ENCODE measurements at regions not wholly inside any gene's neighbourhood (a gene's known extent, or its start where the extent isn't known, plus 50 kb on each side); places are given as distances from the start of the nearest gene placed in this dataset.

GRCh38 chr15:31585240-31585639 lies 258.6 kb downstream of the KLF13 start:
- peaks cover 13% of the 10 kb centered on the region; the same call in 1 of the 2 replicates for H3K9me3 ChIP-seq (ENCODE audit: insufficient read depth, low read depth, low read length)
- no peak overlapping the region for H3K9ac ChIP-seq (ENCODE audit: low read depth, low read length)
- no peaks in the 10 kb centered on the region for H3K36me3 ChIP-seq (ENCODE audit: insufficient read depth, low read length)
- no peak overlapping the region for H3K27ac ChIP-seq (ENCODE audit: low read depth, low read length)
- WGBS = 83% methylated on average over 9 of the region's 9 CpGs
- H3K27me3 ChIP-seq (ENCODE audit: insufficient read depth, low read length) = no peaks in the 10 kb centered on the region
- no peaks in the 10 kb centered on the region for H3K4me1 ChIP-seq (ENCODE audit: insufficient read depth, low read length)
- no peak overlapping the region for H3K4me3 ChIP-seq (ENCODE audit: low read length)

DNA sequence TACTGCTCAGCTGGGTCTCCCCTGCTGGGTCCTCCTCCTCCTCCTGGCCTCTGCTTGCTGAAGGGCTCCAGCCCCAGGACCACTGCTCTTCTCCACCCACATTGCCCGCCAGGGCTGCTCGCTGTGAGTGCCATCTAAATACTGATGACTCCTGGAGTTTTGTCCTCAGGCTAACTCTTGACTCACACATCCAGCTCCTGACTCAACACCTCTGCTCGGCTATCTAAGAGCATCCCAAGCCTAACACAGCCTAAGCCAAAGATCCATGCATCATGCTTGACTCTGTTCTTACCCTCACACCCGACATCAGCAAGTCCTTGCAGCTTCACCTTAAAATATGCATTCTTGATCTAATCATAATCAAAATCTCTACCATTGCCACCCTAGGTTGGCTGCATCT lies 260.2 kb downstream of the KLF13 start:
- Histone ChIP-seq H3K27ac (ENCODE audit: low read depth, low read length) (no peak overlapping the region), H3K4me3 (ENCODE audit: low read length) (no peak overlapping the region), H3K36me3 (ENCODE audit: insufficient read depth, low read length) (no peaks in the 10 kb centered on the region), H3K9me3 (ENCODE audit: insufficient read depth, low read depth, low read length) (peaks cover 8% of the 10 kb centered on the region; the same call in 1 of the 2 replicates), H3K9ac (ENCODE audit: low read depth, low read length) (no peak overlapping the region), H3K4me1 (ENCODE audit: insufficient read depth, low read length) (no peaks in the 10 kb centered on the region), H3K27me3 (ENCODE audit: insufficient read depth, low read length) (no peaks in the 10 kb centered on the region)
- WGBS = 92% methylated on average over 4 of the region's 4 CpGs

- Histone ChIP-seq H3K4me1 (ENCODE audit: insufficient read depth, low read length) (no peaks in the 10 kb centered on the region), H3K9me3 (ENCODE audit: insufficient read depth, low read depth, low read length) (0 out of 2 replicates have a peak, but pooled peaks cover under 1% of the 10 kb centered on the region)
- 95% methylated on average over 4 of the region's 4 CpGs for WGBS
These were observed 260.9 kb downstream of the KLF13 start for GRCh38 chr15:31587583-31587982.

GRCh38 chr15:31590609-31591008 lies 264.0 kb downstream of the KLF13 start:
- Histone ChIP-seq H3K27me3 (ENCODE audit: insufficient read depth, low read length) (no peaks in the 10 kb centered on the region), H3K27ac (ENCODE audit: low read depth, low read length) (no peak overlapping the region), H3K36me3 (ENCODE audit: insufficient read depth, low read length) (no peaks in the 10 kb centered on the region), H3K4me3 (ENCODE audit: low read length) (no peak overlapping the region), H3K4me1 (ENCODE audit: insufficient read depth, low read length) (no peaks in the 10 kb centered on the region), H3K9me3 (ENCODE audit: insufficient read depth, low read depth, low read length) (no peaks in the 10 kb centered on the region), H3K9ac (ENCODE audit: low read depth, low read length) (no peak overlapping the region)
- WGBS = 75% methylated on average over 4 of the region's 4 CpGs

More at GRCh38 chr15:31587583-31587982, 260.9 kb downstream of the KLF13 start:
- Histone ChIP-seq H3K27me3 (ENCODE audit: insufficient read depth, low read length) (no peaks in the 10 kb centered on the region), H3K27ac (ENCODE audit: low read depth, low read length) (no peak overlapping the region), H3K4me3 (ENCODE audit: low read length) (no peak overlapping the region), H3K36me3 (ENCODE audit: insufficient read depth, low read length) (no peaks in the 10 kb centered on the region), H3K9ac (ENCODE audit: low read depth, low read length) (no peak overlapping the region)

GRCh38 chr15:31591908-31592307 lies 265.3 kb downstream of the KLF13 start:
- Histone ChIP-seq H3K9ac (ENCODE audit: low read depth, low read length) (no peak overlapping the region), H3K27ac (ENCODE audit: low read depth, low read length) (no peak overlapping the region), H3K36me3 (ENCODE audit: insufficient read depth, low read length) (no peaks in the 10 kb centered on the region), H3K4me1 (ENCODE audit: insufficient read depth, low read length) (no peaks in the 10 kb centered on the region), H3K9me3 (ENCODE audit: insufficient read depth, low read depth, low read length) (no peaks in the 10 kb centered on the region), H3K27me3 (ENCODE audit: insufficient read depth, low read length) (no peaks in the 10 kb centered on the region), H3K4me3 (ENCODE audit: low read length) (no peak overlapping the region)

DNA sequence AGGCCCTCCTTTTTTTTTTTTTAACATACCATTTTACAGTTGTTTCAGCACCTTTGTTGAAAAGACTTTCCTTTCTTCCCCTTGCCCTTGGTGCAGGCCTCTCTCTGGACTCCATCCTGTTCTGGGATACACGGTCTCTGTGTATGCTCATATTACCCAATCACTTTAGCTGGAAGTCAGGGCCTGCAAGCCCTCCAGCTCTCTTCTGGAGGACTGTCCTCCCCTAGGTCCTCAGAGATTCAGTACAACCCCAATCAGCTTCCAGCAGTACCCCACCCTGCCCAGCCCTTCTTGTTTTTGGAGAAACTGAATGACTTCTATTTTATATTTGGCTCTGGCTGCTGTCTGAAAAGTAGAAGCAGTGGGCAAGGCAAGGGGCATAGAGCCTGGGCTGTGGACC lies 270.8 kb downstream of the KLF13 start:
- Histone ChIP-seq H3K27ac (ENCODE audit: low read depth, low read length) (no peak overlapping the region), H3K36me3 (ENCODE audit: insufficient read depth, low read length) (no peaks in the 10 kb centered on the region), H3K4me1 (ENCODE audit: insufficient read depth, low read length) (peaks cover 10% of the 10 kb centered on the region), H3K9ac (ENCODE audit: low read depth, low read length) (no peak overlapping the region), H3K27me3 (ENCODE audit: insufficient read depth, low read length) (no peaks in the 10 kb centered on the region), H3K9me3 (ENCODE audit: insufficient read depth, low read depth, low read length) (no peaks in the 10 kb centered on the region), H3K4me3 (ENCODE audit: low read length) (no peak overlapping the region)
- 83% methylated on average over 1 of the region's 1 CpG for WGBS

GRCh38 chr15:31598620-31599019 lies 272.0 kb downstream of the KLF13 start:
- Histone ChIP-seq H3K9me3 (ENCODE audit: insufficient read depth, low read depth, low read length) (no peaks in the 10 kb centered on the region), H3K9ac (ENCODE audit: low read depth, low read length) (no peak overlapping the region), H3K27ac (ENCODE audit: low read depth, low read length) (no peak overlapping the region), H3K27me3 (ENCODE audit: insufficient read depth, low read length) (no peaks in the 10 kb centered on the region), H3K4me1 (ENCODE audit: insufficient read depth, low read length) (peaks cover 10% of the 10 kb centered on the region), H3K36me3 (ENCODE audit: insufficient read depth, low read length) (no peaks in the 10 kb centered on the region), H3K4me3 (ENCODE audit: low read length) (no peak overlapping the region)
- 3% methylated on average over 7 of the region's 7 CpGs for WGBS

GRCh38 chr15:31605467-31605931 lies 278.9 kb downstream of the KLF13 start:
- H3K4me1 ChIP-seq (ENCODE audit: insufficient read depth, low read length) = peaks cover 8% of the 10 kb centered on the region; the same call in 1 of the 2 replicates
- no peak overlapping the region for H3K4me3 ChIP-seq (ENCODE audit: low read length)
- H3K36me3 ChIP-seq (ENCODE audit: insufficient read depth, low read length) = no peaks in the 10 kb centered on the region
- no peaks in the 10 kb centered on the region for H3K27me3 ChIP-seq (ENCODE audit: insufficient read depth, low read length)
- H3K27ac ChIP-seq (ENCODE audit: low read depth, low read length) = no peak overlapping the region
- H3K9me3 ChIP-seq (ENCODE audit: insufficient read depth, low read depth, low read length) = no peaks in the 10 kb centered on the region
- no peak overlapping the region for H3K9ac ChIP-seq (ENCODE audit: low read depth, low read length)
- 66% methylated on average over 9 of the region's 9 CpGs for WGBS

- Histone ChIP-seq H3K36me3 (ENCODE audit: insufficient read depth, low read length) (no peaks in the 10 kb centered on the region), H3K9me3 (ENCODE audit: insufficient read depth, low read depth, low read length) (no peaks in the 10 kb centered on the region), H3K27ac (ENCODE audit: low read depth, low read length) (no peak overlapping the region), H3K9ac (ENCODE audit: low read depth, low read length) (no peak overlapping the region), H3K27me3 (ENCODE audit: insufficient read depth, low read length) (no peaks in the 10 kb centered on the region), H3K4me1 (ENCODE audit: insufficient read depth, low read length) (peaks cover 8% of the 10 kb centered on the region; the same call in 1 of the 2 replicates), H3K4me3 (ENCODE audit: low read length) (no peak overlapping the region)
- WGBS = 94% methylated on average over 5 of the region's 5 CpGs
These were observed 279.6 kb downstream of the KLF13 start for GRCh38 chr15:31606194-31606669.

DNA sequence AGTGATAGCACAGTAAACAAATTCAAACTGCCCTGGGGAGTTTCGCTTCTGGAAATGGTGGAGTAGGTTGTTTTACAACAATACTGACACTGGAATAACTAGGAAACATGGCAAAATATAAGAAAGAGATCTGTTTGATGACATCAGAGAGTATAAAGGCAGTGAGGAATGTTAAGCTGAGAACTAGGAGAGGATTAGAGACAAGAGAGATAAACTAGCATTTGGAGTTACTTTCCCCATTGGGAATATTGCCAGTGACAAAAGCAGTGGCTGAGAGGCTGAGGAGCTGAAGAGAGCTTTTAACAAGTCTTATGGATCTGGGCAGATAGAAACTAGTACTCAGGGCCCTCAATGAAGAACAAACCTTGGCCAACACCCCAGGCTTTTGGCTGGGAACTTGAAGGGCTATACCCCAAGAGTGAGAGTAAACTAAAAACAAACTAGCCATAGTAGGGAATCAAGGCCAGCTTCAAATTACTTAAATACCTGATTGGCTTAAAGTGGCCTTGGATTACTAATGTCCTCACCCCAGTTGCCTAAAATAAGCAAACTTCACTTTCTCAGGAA lies 280.4 kb downstream of the KLF13 start:
- H3K4me1 ChIP-seq (ENCODE audit: insufficient read depth, low read length) = peaks cover 8% of the 10 kb centered on the region; the same call in 1 of the 2 replicates
- H3K4me3 ChIP-seq (ENCODE audit: low read length) = no peak overlapping the region
- no peak overlapping the region for H3K9ac ChIP-seq (ENCODE audit: low read depth, low read length)
- no peaks in the 10 kb centered on the region for H3K36me3 ChIP-seq (ENCODE audit: insufficient read depth, low read length)
- H3K9me3 ChIP-seq (ENCODE audit: insufficient read depth, low read depth, low read length) = no peaks in the 10 kb centered on the region
- H3K27ac ChIP-seq (ENCODE audit: low read depth, low read length) = no peak overlapping the region
- WGBS = 94% methylated on average over 1 of the region's 1 CpG
- no peaks in the 10 kb centered on the region for H3K27me3 ChIP-seq (ENCODE audit: insufficient read depth, low read length)

DNA sequence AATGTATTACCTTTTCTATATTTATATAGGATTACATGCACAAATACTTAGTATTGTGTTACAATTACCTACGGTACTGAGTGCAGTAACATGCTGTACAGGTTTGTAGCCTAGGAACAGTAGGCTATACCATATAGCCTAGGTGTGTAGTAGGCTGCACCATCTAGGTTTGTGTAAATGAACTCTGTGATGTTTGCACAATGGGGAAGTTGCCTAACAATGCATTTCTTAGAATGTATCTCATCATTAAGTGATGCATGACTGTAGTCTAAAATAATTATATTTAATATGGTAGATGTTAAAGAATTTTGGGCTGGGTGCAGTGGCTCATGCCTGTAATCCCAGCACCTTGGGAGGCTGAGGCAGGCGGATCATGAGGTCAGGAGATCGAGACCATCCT lies 281.0 kb downstream of the KLF13 start:
- Histone ChIP-seq H3K9me3 (ENCODE audit: insufficient read depth, low read depth, low read length) (no peaks in the 10 kb centered on the region), H3K9ac (ENCODE audit: low read depth, low read length) (no peak overlapping the region), H3K4me3 (ENCODE audit: low read length) (no peak overlapping the region), H3K4me1 (ENCODE audit: insufficient read depth, low read length) (peaks cover 8% of the 10 kb centered on the region; the same call in 1 of the 2 replicates), H3K27ac (ENCODE audit: low read depth, low read length) (no peak overlapping the region), H3K36me3 (ENCODE audit: insufficient read depth, low read length) (no peaks in the 10 kb centered on the region), H3K27me3 (ENCODE audit: insufficient read depth, low read length) (no peaks in the 10 kb centered on the region)
- WGBS = 100% methylated on average over 3 of the region's 3 CpGs
